Amniotic epithelial cell (primary cell): ENCODE measurements at regions not wholly inside any gene's neighbourhood (a gene's known extent, or its start where the extent isn't known, plus 50 kb on each side); places are given as distances from the start of the nearest gene placed in this dataset.

Experiments
- DNase-seq: peaks from one replicate; pipeline ENCODE4 v3.0.0-alpha.2; 2010; ENCODE audit warnings: low read depth

DNA sequence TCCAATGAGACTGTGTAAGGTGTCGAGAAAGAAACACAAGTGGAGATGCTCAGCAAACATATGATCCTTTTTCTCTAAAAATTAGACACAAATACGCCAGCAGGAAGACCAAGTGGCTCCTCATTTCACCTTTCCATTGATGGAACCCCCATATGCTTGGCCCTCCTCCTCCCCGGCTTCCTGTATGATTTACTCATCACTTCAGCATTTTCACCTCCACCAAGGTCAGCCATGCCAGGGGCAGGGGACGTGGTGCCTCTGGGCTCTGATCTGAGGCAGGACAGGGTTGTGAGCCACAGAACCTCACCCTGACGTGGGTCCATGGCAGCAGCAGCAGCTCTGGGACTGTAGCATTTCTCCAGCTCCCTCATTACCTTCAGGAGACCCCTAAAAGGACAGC, 116.8 kb upstream of the PFKP start:
- no peak for DNase-seq

- DNase-seq, result peak; percentile 55
These were observed 117.4 kb upstream of the PFKP start for GRCh38 chr10:2949948-2950354.

DNA sequence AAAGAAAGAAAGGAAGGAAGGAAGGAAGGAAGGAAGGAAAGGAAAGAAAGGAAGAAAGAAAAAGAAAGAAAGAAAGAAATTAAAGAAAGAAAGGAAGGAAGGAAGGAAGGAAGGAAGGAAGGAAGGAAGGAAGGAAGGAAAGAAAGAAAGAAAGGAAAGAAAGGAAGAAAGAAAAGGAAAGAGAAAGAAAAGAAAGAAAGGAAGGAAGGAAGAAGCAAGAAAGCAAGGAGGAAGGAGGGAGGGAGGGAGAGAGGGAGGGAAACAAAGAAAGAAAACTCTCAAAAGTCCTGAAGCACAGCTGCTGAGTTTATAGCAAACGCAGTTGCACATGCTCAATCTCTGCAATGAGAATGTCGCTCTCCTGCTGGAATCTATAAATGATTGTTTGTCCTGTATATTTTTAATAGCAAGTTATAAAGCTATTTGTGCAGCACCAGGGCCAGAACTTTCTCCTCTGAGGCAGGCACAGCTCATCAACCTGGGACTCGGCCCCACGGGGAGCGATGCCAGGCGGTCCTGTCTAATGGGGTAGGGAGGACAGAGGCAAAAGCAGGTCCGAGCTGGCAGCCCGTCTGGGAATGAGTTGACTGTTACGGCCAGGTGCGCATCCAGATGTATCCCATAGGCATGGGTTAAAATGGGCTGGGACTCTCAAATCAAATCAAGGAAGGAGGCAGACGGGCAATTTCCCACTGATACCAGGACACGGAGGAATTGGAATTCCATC, 118.0 kb upstream of the PFKP start:
- DNase-seq, result no peak

DNA sequence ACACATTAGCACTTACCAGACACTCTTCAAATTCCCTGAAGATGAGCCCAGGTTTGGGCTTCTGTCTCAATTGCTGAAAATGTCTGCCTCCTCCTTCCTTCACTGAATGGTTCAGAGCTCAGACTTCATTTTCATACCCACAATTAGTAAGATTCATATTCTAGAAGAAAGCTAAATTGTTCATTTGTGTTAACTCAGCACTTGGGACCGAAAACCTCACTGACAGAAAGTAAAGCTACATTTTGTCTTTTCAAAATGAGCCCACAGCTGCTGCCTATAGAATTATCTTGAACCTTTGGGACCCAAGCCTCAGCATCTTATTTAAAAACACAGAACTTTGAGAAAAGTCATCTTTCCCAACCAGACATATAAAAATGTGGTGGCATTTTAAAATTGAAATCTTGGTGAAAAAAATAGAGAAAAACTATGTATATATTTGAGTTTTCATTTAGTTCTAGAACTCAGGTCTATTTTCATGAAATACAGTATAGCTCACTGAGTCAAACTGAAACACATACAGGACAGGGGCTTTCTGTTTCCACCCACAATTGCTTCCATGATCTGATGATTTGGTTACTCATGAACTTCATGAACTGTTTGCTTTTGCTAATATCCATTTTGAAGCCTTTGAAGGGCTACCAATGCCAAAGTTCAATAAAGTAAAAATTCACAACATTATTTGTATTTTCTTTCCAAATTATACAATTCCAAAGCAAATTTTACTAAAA, 119.1 kb upstream of the PFKP start:
- no peak for DNase-seq

- no peak for DNase-seq
These were observed 122.6 kb upstream of the PFKP start for GRCh38 chr10:2944788-2945187.

- no peak for DNase-seq
These were observed 123.3 kb upstream of the PFKP start for GRCh38 chr10:2943932-2944614.

DNA sequence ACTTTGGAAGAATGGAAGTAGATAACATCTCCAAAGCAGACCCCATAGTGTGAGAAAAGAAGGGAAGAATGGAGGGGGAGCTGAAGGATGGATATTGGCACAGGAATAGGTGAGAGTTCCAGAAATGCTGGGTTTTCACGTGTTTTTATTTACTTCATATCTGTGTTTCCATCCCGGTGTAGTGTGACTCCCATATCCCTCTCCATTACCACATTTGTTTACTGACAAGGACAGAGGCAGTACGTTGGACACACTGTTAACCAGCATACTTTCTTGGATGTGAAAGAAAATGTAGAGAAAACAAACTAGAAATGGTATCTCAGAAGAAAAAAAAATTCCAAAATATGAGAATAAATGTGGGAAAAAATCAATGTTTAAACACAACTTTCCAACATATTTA, 124.4 kb upstream of the PFKP start:
- peak; percentile 47 for DNase-seq

GRCh38 chr10:2938869-2939268, 128.5 kb upstream of the PFKP start:
- DNase-seq, result peak; percentile 18

- DNase-seq, result peak; percentile 63
These were observed 130.5 kb upstream of the PFKP start for GRCh38 chr10:2936816-2937215.

GRCh38 chr10:2935647-2936386, 131.5 kb upstream of the PFKP start:
- DNase-seq, result no peak

- DNase-seq, result no peak
These were observed 133.4 kb upstream of the PFKP start for GRCh38 chr10:2933924-2934323.

DNA sequence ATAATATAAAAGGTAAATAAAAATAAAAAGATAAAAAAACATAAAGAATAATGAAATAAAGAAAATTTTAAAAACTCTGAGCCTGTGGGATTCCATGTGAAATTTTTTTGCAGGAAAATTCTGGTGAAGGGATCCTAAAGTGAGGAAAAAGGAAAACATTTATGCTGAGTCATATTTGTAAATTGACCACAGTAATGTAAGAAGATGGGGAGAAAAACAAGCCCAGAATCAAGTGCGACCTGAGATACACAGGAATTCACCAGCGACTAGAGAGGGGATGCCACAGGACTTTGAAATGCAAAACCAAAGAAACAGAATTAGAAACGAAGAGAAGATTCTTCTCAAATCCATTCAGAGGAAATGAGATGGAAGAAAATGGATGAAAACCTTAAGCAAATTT, 133.8 kb upstream of the PFKP start:
- DNase-seq, result peak; percentile 13

GRCh38 chr10:2933071-2933470, 134.3 kb upstream of the PFKP start:
- DNase-seq, result no peak

- no peak for DNase-seq
These were observed 137.7 kb upstream of the PFKP start for GRCh38 chr10:2929480-2930258.

GRCh38 chr10:2927958-2928840, 139.1 kb upstream of the PFKP start:
- DNase-seq, result peak; percentile 52

- DNase-seq, result no peak
These were observed 140.3 kb upstream of the PFKP start for GRCh38 chr10:2926918-2927660.

DNA sequence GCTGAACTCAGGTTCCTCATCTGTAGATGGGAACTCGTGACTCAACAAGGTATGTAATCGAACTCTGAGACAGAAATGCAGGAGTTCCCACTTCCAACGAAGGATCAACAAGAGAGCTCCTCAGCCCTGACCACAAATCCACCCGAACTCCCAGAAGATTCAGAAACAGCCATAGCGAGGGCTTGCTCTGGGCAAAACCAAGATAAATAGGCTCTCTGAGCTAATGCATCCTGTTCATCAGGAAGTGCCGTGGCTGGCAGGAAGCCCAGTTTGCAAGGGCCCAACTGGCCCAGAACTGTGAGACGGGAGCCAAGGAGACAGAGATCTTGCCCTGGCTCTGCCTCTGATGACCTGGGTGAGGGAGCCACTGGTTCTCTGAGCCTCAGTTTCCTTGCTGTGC, 141.7 kb upstream of the PFKP start:
- DNase-seq, result peak; percentile 77

DNA sequence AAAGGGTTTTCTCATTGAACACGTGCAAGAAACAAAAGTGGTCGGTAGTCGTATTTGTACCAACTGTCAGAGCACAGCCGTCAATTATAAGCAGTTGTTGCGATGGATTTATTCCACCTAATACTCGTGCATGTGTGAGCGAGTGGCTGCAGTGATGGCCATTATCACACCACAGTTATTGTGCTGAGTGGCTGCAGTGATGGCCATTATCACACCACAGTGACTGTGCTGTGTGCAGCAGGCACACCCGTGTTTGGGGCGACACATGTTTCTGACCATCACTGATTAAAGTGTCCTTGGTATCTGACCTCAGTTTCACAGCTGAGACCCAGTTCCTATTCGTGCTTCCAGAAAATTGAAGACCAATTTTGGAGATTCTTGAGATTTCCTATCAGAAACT, 142.9 kb upstream of the PFKP start:
- DNase-seq, result no peak

DNA sequence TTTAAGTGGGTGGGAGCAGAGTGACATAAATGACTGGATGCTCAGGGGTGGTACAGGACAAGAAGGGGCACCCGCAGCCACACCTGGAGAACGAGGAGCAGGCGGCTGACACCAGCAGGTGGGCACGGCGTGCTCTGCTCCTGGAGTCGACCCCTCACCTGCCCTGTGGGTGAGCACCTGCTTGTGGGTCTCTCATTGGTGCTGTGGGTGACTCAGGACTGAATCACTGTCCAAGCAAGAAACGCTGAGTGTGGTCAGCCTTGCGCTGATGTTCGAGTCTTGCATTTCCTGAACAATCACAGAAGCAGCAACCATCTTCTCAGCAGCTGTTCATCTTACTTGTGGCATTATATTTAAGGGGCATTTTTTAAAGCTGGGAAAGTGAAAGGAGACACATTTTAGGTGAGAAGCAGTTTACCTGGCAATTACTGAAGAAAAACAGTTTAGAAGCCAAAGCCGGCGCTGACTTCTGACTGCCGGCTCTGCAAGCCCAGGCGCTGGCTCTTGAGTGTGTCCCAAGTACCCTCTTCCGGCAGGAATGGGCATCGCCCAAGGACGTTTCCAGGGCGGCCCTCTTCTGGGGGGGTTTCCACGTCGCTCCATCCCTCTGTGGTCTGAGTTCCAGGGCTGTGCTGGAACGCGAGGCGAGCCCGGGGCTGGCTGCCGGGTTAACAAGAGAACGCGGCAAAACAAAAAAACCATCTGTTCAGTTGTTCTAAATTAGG, 145.2 kb upstream of the PFKP start:
- no peak for DNase-seq
